Pancreas (tissue), 10 donors: ENCODE measurements at regions not wholly inside any gene's neighbourhood (a gene's known extent, or its start where the extent isn't known, plus 50 kb on each side); places are given as distances from the start of the nearest gene placed in this dataset.

Experiments used
- ATAC-seq, 4 donors: fragments of 200-7000 bp; cut with Tn5 transposase; one replicate each; pipeline versions ENCODE4 v1.8.0 to v1.9.1; 2020; ENCODE audit warnings: mild to moderate bottlenecking in 4 of 4, moderate library complexity in 4 of 4
- DNase-seq, 6 donors: peaks; one replicate each; pipeline ENCODE4 v3.0.0-alpha.2; 2020
- FAIRE-seq: peaks from 2 replicates; lab custom pipeline; 2012; peaks lifted over from hg19 to GRCh38; lab: Jason Lieb, UNC
- H3K27ac ChIP-seq, 4 donors: fragments of 200-600 bp; sonication (generic); 1 replicate in 3 of 4; 2 replicates in 1 of 4; pipeline versions ENCODE4 v1.5.0 to v1.8.0; 2020
- H3K27me3 ChIP-seq, 4 donors: fragments of 200-600 bp; one replicate each; pipeline ENCODE4 v1.8.0; 2021
- H3K36me3 ChIP-seq, 3 donors: fragments of 200-600 bp; sonication (generic) in 1 of 3; one replicate each; pipeline versions ENCODE4 v1.5.0 to v1.8.0; 2020 to 2021
- H3K4me1 ChIP-seq, 3 donors: fragments of 200-600 bp; one replicate each; pipeline ENCODE4 v1.8.0; 2021
- H3K4me3 ChIP-seq, 4 donors: fragments of 200-600 bp; sonication (generic) in 2 of 4; one replicate each; pipeline versions ENCODE4 v1.5.0 to v1.8.0; 2020 to 2021
- H3K9me3 ChIP-seq, 4 donors: fragments of 200-600 bp; one replicate each; pipeline ENCODE4 v1.8.0; 2021
- CTCF ChIP-seq, 4 donors: fragments of 200-600 bp; sonication (generic) in 3 of 4; IDR thresholded peaks; one replicate each; pipeline versions ENCODE4 v1.5.0 to v1.8.0; 2021; ENCODE audit warnings: antibody characterized with exemption in 4 of 4
- WGBS, 2 donors: extraction: QIAGEN DNeasy Blood & Tissue Kit; methylation state at CpG; one replicate each; pipeline ENCODE4 v1.1.7; 2013; 5-methylcytosine and 5-hydroxymethylcytosine counted together
- intact Hi-C, 3 donors: fragments of 100-400 bp; cut with DNase I; formaldehyde crosslinking; loops; one replicate each; pipeline versions ENCODE4 v1.11.1 to v1.14.2; 2022
- donor health status: healthy with polysubstance abuse.
- donor health status: DM: no; HTN: no; CAD: no; lungs with moderate emphysema.
- donor health status: DM: no; HTN: no; CAD: no.
- donor health status: control.
- donor health status: control.
- donor health status: Bipolar disorder and iron deficiency.
- donor health status: DM: yes; HTN: yes; CAD: no.
- donor health status: DM: no; HTN: no; CAD: no.
- donor health status: DM: no; HTN: no; CAD: no.
- donor health status: DM: yes; HTN: yes; CAD: no.

- Histone ChIP-seq H3K27ac (no peak overlapping the region), H3K27me3 (no peaks in the 10 kb centered on the region), H3K4me3 (no peak overlapping the region), H3K9me3 (no peaks in the 10 kb centered on the region), H3K36me3 (no peaks in the 10 kb centered on the region), H3K4me1 (no peaks in the 10 kb centered on the region)
- 84 to 89% methylated on average over 1 of the region's 1 CpG for WGBS, 2 donors
- TF ChIP-seq CTCF (IDR thresholded peaks at IDR 0.05): no peak
- FAIRE-seq (no peak), ATAC-seq (no peak), DNase-seq (no peak)
- intact Hi-C loops: no loop called here
Measured at GRCh38 chr2:59746291-59746690, 807.2 kb downstream of the BCL11A start.

GRCh38 chr2:59745085-59745484, 808.4 kb downstream of the BCL11A start:
- no peak for FAIRE-seq
- Histone ChIP-seq H3K4me3 (no peak overlapping the region), H3K27me3 (no peaks in the 10 kb centered on the region), H3K4me1 (no peaks in the 10 kb centered on the region), H3K36me3 (no peaks in the 10 kb centered on the region), H3K9me3 (no peaks in the 10 kb centered on the region), H3K27ac (no peak overlapping the region)
- DNase-seq: no peak
- 85 to 93% methylated on average over 1 of the region's 1 CpG for WGBS, 2 donors
- no peak for ATAC-seq
- TF ChIP-seq CTCF (IDR thresholded peaks at IDR 0.05): no peak
- intact Hi-C loops: no loop called here

GRCh38 chr2:59744436-59744835, 809.0 kb downstream of the BCL11A start:
- no peaks in the 10 kb centered on the region for H3K27me3 ChIP-seq
- intact Hi-C loops: no loop called here
- no peaks in the 10 kb centered on the region for H3K9me3 ChIP-seq
- FAIRE-seq: no peak
- H3K27ac ChIP-seq: no peak overlapping the region
- H3K4me1 ChIP-seq: no peaks in the 10 kb centered on the region
- H3K36me3 ChIP-seq: no peaks in the 10 kb centered on the region
- no peak for DNase-seq
- no peak overlapping the region for H3K4me3 ChIP-seq
- TF ChIP-seq CTCF (IDR thresholded peaks at IDR 0.05): no peak
- WGBS, 2 donors: 64 to 89% methylated on average over 1 of the region's 1 CpG
- ATAC-seq: no peak

DNA sequence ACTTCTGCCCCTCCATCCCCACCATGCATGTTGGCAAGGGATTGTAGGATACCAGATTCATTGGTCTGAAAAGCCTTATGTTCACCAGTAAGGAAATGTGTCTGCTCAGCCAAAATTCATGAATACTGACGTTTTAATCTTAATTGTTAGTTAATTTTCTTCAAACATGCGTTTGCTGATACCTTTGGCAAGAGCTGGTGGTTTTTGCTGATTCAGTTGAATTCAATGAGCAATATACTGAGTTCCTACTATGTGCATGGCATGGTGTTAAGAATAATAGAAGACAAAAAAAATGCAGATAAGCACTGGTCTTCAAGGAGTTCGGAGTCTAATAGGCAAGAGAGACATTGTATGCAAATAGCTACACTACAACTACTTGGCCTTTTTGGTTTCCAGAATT, 811.6 kb downstream of the BCL11A start:
- Histone ChIP-seq H3K27ac (no peak overlapping the region), H3K36me3 (no peaks in the 10 kb centered on the region), H3K4me3 (no peak overlapping the region), H3K4me1 (no peaks in the 10 kb centered on the region), H3K9me3 (no peaks in the 10 kb centered on the region), H3K27me3 (no peaks in the 10 kb centered on the region)
- 58 to 72% methylated on average over 3 of the region's 3 CpGs for WGBS, 2 donors
- FAIRE-seq: no peak
- TF ChIP-seq CTCF (IDR thresholded peaks at IDR 0.05): no peak
- no peak for DNase-seq
- intact Hi-C loops: no loop called here
- ATAC-seq: no peak

DNA sequence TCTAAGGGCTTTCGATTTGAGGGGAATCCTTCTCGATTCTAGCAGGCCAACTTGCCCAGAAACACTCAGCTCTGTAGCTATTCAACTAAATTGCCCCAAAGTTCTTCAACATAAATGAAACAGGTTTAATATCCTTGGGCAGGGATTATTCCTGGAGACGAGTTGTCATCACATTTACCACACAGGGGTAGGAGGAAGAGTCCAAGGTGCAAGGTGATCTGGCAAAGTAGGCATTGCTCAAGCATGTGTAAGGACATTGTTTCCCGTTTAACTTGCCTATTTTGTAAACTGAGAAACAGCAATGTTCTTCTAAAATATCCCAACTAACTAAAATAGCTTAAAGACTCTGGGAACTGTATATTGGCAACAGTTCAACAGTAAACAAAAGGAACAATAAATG, 814.3 kb downstream of the BCL11A start:
- intact Hi-C loops: no loop called here
- ATAC-seq (no peak), FAIRE-seq (no peak), DNase-seq (no peak)
- TF ChIP-seq CTCF (IDR thresholded peaks at IDR 0.05): no peak
- no peaks in the 10 kb centered on the region for H3K9me3 ChIP-seq
- no peaks in the 10 kb centered on the region for H3K4me1 ChIP-seq
- H3K27me3 ChIP-seq: no peaks in the 10 kb centered on the region
- WGBS, 2 donors: 76 to 79% methylated on average over 4 of the region's 4 CpGs
- H3K36me3 ChIP-seq: no peaks in the 10 kb centered on the region
- H3K4me3 ChIP-seq: no peak overlapping the region
- H3K27ac ChIP-seq: no peak overlapping the region
